Right cardiac atrium (tissue), 5 donors: ENCODE measurements at regions not wholly inside any gene's neighbourhood (a gene's known extent, or its start where the extent isn't known, plus 50 kb on each side); places are given as distances from the start of the nearest gene placed in this dataset.

Experiments used
- ATAC-seq, 2 donors: fragments of 200-7000 bp; cut with Tn5 transposase; one replicate each; pipeline versions ENCODE4 v1.8.0 to v1.9.1; 2020; ENCODE audit warnings: moderate library complexity in 2 of 2, mild to moderate bottlenecking in 1 of 2
- DNase-seq, 3 donors: peaks; one replicate each; pipeline ENCODE4 v3.0.0-alpha.2; 2020
- H3K27ac ChIP-seq: one replicate; pipeline ENCODE4 v1.5.1; 2013; ENCODE audit warnings: mild to moderate bottlenecking, low read length, control low read depth, moderate library complexity
- H3K27me3 ChIP-seq: one replicate; pipeline ENCODE4 v1.6.1; 2013; ENCODE audit not compliant: control insufficient read depth, insufficient read depth
- H3K4me1 ChIP-seq: one replicate; pipeline ENCODE4 v1.6.1; 2013; ENCODE audit warnings: low read length; ENCODE audit not compliant: control insufficient read depth, insufficient read depth
- H3K4me3 ChIP-seq: one replicate; pipeline ENCODE4 v1.5.1; 2013; ENCODE audit warnings: low read length, control low read depth
- H3K9me3 ChIP-seq: one replicate; pipeline ENCODE4 v1.6.1; 2013; ENCODE audit warnings: low read length; ENCODE audit not compliant: control insufficient read depth
- WGBS: extraction: QIAGEN DNeasy Blood & Tissue Kit; methylation state at CpG from one replicate; pipeline ENCODE4 v1.1.7; 2013; 5-methylcytosine and 5-hydroxymethylcytosine counted together
- intact Hi-C, 4 donors: fragments of 100-400 bp; cut with DNase I; formaldehyde crosslinking; loops; one replicate each; pipeline versions ENCODE4 v1.11.0 to v1.14.0; 2022 to 2023
- donor health status: healthy with polysubstance abuse.
- donor health status: DM: no; HTN: yes; CAD: no.
- donor health status: DM: no; HTN: no; CAD: no.
- donor health status: DM: no; HTN: yes; CAD: no; lungs with severe emphysema.
- donor health status: DM: yes; HTN: yes; CAD: no.

GRCh38 chr20:43863821-43864544 lies 50.7 kb upstream of the TOX2 start:
- Histone ChIP-seq H3K4me1 (no peaks in the 10 kb centered on the region), H3K9me3 (peaks cover 2% of the 10 kb centered on the region), H3K27ac (peak overlapping the region; percentile 39), H3K27me3 (no peaks in the 10 kb centered on the region), H3K4me3 (no peak overlapping the region)
- DNase-seq (no peak), ATAC-seq (no peak)
- WGBS, result 49% methylated on average over 10 of the region's 10 CpGs
- intact Hi-C loops, result no loop called here

- no peaks in the 10 kb centered on the region for H3K9me3 ChIP-seq
- H3K27ac ChIP-seq, result no peak overlapping the region
- no peaks in the 10 kb centered on the region for H3K27me3 ChIP-seq
- ATAC-seq (no peak), DNase-seq (no peak)
- H3K4me1 ChIP-seq, result no peaks in the 10 kb centered on the region
- intact Hi-C loops, result no loop called here
- H3K4me3 ChIP-seq, result no peak overlapping the region
- WGBS, result 63% methylated on average over 12 of the region's 12 CpGs
Observed at GRCh38 chr20:43863330-43863729, 51.3 kb upstream of the TOX2 start.

GRCh38 chr20:43862438-43862837 lies 52.2 kb upstream of the TOX2 start:
- intact Hi-C loops, result no loop called here
- Histone ChIP-seq H3K4me3 (no peak overlapping the region), H3K9me3 (no peaks in the 10 kb centered on the region), H3K27me3 (no peaks in the 10 kb centered on the region), H3K27ac (no peak overlapping the region), H3K4me1 (no peaks in the 10 kb centered on the region)
- WGBS, result 50% methylated on average over 4 of the region's 4 CpGs
- ATAC-seq (no peak), DNase-seq (no peak)

- intact Hi-C loops, result no loop called here
- WGBS, result 72% methylated on average over 1 of the region's 1 CpG
- ATAC-seq (no peak), DNase-seq (no peak)
- Histone ChIP-seq H3K27me3 (no peaks in the 10 kb centered on the region), H3K9me3 (no peaks in the 10 kb centered on the region), H3K4me3 (no peak overlapping the region), H3K27ac (no peak overlapping the region), H3K4me1 (no peaks in the 10 kb centered on the region)
Observed at GRCh38 chr20:43859994-43860393, 54.7 kb upstream of the TOX2 start.

GRCh38 chr20:43857932-43858331 lies 56.7 kb upstream of the TOX2 start:
- no peak overlapping the region for H3K27ac ChIP-seq
- DNase-seq, result no peak
- H3K4me3 ChIP-seq, result no peak overlapping the region
- no peak for ATAC-seq
- H3K9me3 ChIP-seq, result no peaks in the 10 kb centered on the region
- H3K27me3 ChIP-seq, result no peaks in the 10 kb centered on the region
- H3K4me1 ChIP-seq, result no peaks in the 10 kb centered on the region
- intact Hi-C loops, result no loop called here
- 65% methylated on average over 1 of the region's 1 CpG for WGBS

- no peaks in the 10 kb centered on the region for H3K27me3 ChIP-seq
- H3K27ac ChIP-seq, result no peak overlapping the region
- H3K9me3 ChIP-seq, result no peaks in the 10 kb centered on the region
- intact Hi-C loops, result no loop called here
- no peaks in the 10 kb centered on the region for H3K4me1 ChIP-seq
- ATAC-seq, result no peak
- no peak overlapping the region for H3K4me3 ChIP-seq
- DNase-seq, result no peak
Observed at GRCh38 chr20:43857127-43857526, 57.5 kb upstream of the TOX2 start.

GRCh38 chr20:43855803-43856202 lies 58.8 kb upstream of the TOX2 start:
- 90% methylated on average over 1 of the region's 1 CpG for WGBS
- ATAC-seq, result no peak
- Histone ChIP-seq H3K4me1 (no peaks in the 10 kb centered on the region), H3K27ac (no peak overlapping the region), H3K4me3 (no peak overlapping the region), H3K27me3 (no peaks in the 10 kb centered on the region), H3K9me3 (no peaks in the 10 kb centered on the region)
- intact Hi-C loops, result no loop called here
- no peak for DNase-seq

- Histone ChIP-seq H3K9me3 (no peaks in the 10 kb centered on the region), H3K27ac (no peak overlapping the region), H3K4me1 (no peaks in the 10 kb centered on the region), H3K27me3 (no peaks in the 10 kb centered on the region), H3K4me3 (no peak overlapping the region)
- WGBS, result 90% methylated on average over 6 of the region's 6 CpGs
- intact Hi-C loops, result no loop called here
- no peak for DNase-seq
- ATAC-seq, result no peak
Observed at GRCh38 chr20:43853918-43854317, 60.7 kb upstream of the TOX2 start.

GRCh38 chr20:43853174-43853803 lies 61.4 kb upstream of the TOX2 start:
- Histone ChIP-seq H3K4me1 (no peaks in the 10 kb centered on the region), H3K27ac (no peak overlapping the region), H3K4me3 (no peak overlapping the region), H3K27me3 (no peaks in the 10 kb centered on the region), H3K9me3 (no peaks in the 10 kb centered on the region)
- 82% methylated on average over 9 of the region's 9 CpGs for WGBS
- ATAC-seq (no peak), DNase-seq (no peak)
- intact Hi-C loops, result no loop called here

- H3K27me3 ChIP-seq, result no peaks in the 10 kb centered on the region
- no peaks in the 10 kb centered on the region for H3K4me1 ChIP-seq
- peak overlapping the region; percentile 38 for H3K27ac ChIP-seq
- ATAC-seq, result peak; percentile 43 to 47
- no peak for DNase-seq
- WGBS, result 65% methylated on average over 13 of the region's 13 CpGs
- H3K9me3 ChIP-seq, result no peaks in the 10 kb centered on the region
- intact Hi-C loops, result loop anchor here in 1 of 4 donors (5.0 kb wide), 1 partner anchor 233 kb away; no protein-coding TSS in a partner anchor
- H3K4me3 ChIP-seq, result no peak overlapping the region
Observed at GRCh38 chr20:43849496-43850186, 65.0 kb upstream of the TOX2 start.

- intact Hi-C loops, result loop anchor here in 1 of 4 donors (5.0 kb wide), 1 partner anchor 236 kb away; no protein-coding TSS in a partner anchor
Observed at GRCh38 chr20:43846516-43846905, 68.1 kb upstream of the TOX2 start.

More at GRCh38 chr20:43846516-43846905, 68.1 kb upstream of the TOX2 start:
- 76% methylated on average over 6 of the region's 6 CpGs for WGBS
- no peaks in the 10 kb centered on the region for H3K4me1 ChIP-seq
- no peaks in the 10 kb centered on the region for H3K27me3 ChIP-seq
- no peak overlapping the region for H3K4me3 ChIP-seq
- no peak for ATAC-seq
- no peaks in the 10 kb centered on the region for H3K9me3 ChIP-seq
- H3K27ac ChIP-seq, result no peak overlapping the region
- DNase-seq, result no peak
